Body of pancreas (tissue), 4 donors: ENCODE measurements at regions not wholly inside any gene's neighbourhood (a gene's known extent, or its start where the extent isn't known, plus 50 kb on each side); places are given as distances from the start of the nearest gene placed in this dataset.
A peak's percentile ranks its signal among the peaks of the same experiment; 100 is the strongest.

ENCODE experiments used
- ATAC-seq: fragments of 150-250 bp; one replicate; pipeline ENCODE4 v1.9.1; 2016
- DNase-seq, 4 donors: peaks; one replicate each; pipeline ENCODE4 v3.0.0-alpha.2; 2019
- H3K27ac ChIP-seq, 4 donors: fragments of 200-600 bp; sonication (generic); 1 replicate in 3 of 4; 2 replicates in 1 of 4; pipeline versions ENCODE4 v1.5.1 to v1.6.1; 2016 to 2019; ENCODE audit warnings: mild to moderate bottlenecking in 1 of 4, mixed read lengths in 1 of 4, moderate library complexity in 1 of 4
- H3K27me3 ChIP-seq, 2 donors: fragments of 200-600 bp; sonication (generic); one replicate each; pipeline ENCODE4 v1.6.0; 2016; ENCODE audit warnings: mild to moderate bottlenecking in 1 of 2
- H3K36me3 ChIP-seq, 2 donors: fragments of 200-600 bp; sonication (generic); replicated peaks in 1 of 2; 2 replicates each; pipeline ENCODE4 v1.5.1; 2016; ENCODE audit warnings: low read depth in 2 of 2; ENCODE audit not compliant: insufficient read depth in 1 of 2
- H3K4me1 ChIP-seq: fragments of 200-600 bp; sonication (generic); one replicate; pipeline ENCODE4 v1.6.0; 2016
- H3K4me3 ChIP-seq, 2 donors: fragments of 200-600 bp; sonication (generic); 1 replicate in 1 of 2; 2 replicates in 1 of 2; pipeline ENCODE4 v1.5.1; 2016 to 2019
- H3K9me3 ChIP-seq, 3 donors: fragments of 200-600 bp; sonication (generic); 1 replicate in 2 of 3; 2 replicates in 1 of 3; pipeline ENCODE4 v1.5.1; 2016
- POLR2A ChIP-seq, 3 donors: fragments of 450-650 bp; IDR thresholded peaks; one replicate each; pipeline ENCODE4 v1.6.1; 2016; ENCODE audit warnings: antibody characterized with exemption in 3 of 3, mild to moderate bottlenecking in 2 of 3
- WGBS, 2 donors: methylation state at CpG; one replicate each; pipeline ENCODE4 v1.1.5; 2017; 5-methylcytosine and 5-hydroxymethylcytosine counted together
- intact Hi-C: fragments of 100-400 bp; cut with DNase I; formaldehyde crosslinking; loops from one replicate; pipeline ENCODE4 v1.15.1; 2023
- TF ChIP-seq, protein P1 (sequence below), 7 experiments: fragments of 450-650 bp in 4 of 7; fragments of 200-600 bp in 3 of 7; sonication (generic) in 3 of 7; IDR thresholded peaks; one replicate each; pipeline ENCODE4 v1.5.1; 2016 to 2019; ENCODE audit warnings: antibody characterized with exemption in 7 of 7

DNA sequence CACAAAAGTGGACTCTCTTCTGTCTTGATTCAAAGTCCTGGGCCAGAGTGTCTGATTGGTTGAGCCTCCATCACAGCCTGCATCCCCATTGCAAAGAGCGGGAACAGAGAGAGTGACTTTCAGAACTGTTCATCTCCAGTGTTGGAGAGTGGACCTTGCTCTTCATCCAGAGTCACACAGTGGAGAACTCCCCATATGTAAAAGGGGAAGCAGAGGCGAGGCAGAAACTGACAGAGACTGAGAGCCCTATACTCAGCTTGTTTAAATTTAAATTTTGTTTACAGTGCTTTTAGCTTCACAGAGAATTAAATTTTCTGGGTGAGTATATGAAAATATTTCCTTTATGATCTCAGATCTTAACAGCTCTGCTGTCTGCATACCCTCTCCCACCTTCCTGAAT is 70.0 kb upstream of the SSBP2 start:
- DNase-seq (no peak), ATAC-seq (no peak)
- intact Hi-C loops, result no loop called here
- TF ChIP-seq POLR2A (IDR thresholded peaks at IDR 0.05), result no peak
- TF ChIP-seq, protein P1, sequence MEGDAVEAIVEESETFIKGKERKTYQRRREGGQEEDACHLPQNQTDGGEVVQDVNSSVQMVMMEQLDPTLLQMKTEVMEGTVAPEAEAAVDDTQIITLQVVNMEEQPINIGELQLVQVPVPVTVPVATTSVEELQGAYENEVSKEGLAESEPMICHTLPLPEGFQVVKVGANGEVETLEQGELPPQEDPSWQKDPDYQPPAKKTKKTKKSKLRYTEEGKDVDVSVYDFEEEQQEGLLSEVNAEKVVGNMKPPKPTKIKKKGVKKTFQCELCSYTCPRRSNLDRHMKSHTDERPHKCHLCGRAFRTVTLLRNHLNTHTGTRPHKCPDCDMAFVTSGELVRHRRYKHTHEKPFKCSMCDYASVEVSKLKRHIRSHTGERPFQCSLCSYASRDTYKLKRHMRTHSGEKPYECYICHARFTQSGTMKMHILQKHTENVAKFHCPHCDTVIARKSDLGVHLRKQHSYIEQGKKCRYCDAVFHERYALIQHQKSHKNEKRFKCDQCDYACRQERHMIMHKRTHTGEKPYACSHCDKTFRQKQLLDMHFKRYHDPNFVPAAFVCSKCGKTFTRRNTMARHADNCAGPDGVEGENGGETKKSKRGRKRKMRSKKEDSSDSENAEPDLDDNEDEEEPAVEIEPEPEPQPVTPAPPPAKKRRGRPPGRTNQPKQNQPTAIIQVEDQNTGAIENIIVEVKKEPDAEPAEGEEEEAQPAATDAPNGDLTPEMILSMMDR (IDR thresholded peaks at IDR 0.05), result no peak
- Histone ChIP-seq H3K27me3 (no peaks in the 10 kb centered on the region), H3K27ac (no peak overlapping the region), H3K4me1 (peaks cover 13% of the 10 kb centered on the region), H3K9me3 (no peaks in the 10 kb centered on the region), H3K36me3 (no peaks in the 10 kb centered on the region), H3K4me3 (no peak overlapping the region)
- WGBS, 2 donors, result 83 to 100% methylated on average over 2 of the region's 2 CpGs

DNA sequence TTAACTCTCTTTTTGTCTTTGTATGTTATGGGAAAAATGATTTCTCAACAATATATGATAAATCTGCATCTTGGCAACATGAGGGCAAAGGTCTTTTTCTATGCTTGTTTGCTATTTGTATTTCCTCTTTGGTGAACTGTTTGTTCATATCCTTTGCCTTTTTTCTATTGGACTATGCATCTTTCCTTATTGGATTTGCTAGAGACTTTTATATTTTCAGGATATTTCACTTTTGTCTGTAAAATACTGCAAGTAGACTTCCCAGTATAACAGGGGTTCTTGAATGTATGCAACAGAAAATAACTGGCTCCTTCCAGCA is 69.4 kb upstream of the SSBP2 start:
- DNase-seq (no peak), ATAC-seq (no peak)
- Histone ChIP-seq H3K36me3 (no peaks in the 10 kb centered on the region), H3K4me3 (no peak overlapping the region), H3K4me1 (peaks cover 13% of the 10 kb centered on the region), H3K27ac (peak overlapping the region in 2 of 4 donors; percentile 7 to 61), H3K27me3 (no peaks in the 10 kb centered on the region), H3K9me3 (no peaks in the 10 kb centered on the region)
- intact Hi-C loops, result no loop called here
- TF ChIP-seq, protein P1 (IDR thresholded peaks at IDR 0.05), result no peak
- TF ChIP-seq POLR2A (IDR thresholded peaks at IDR 0.05), result no peak

DNA sequence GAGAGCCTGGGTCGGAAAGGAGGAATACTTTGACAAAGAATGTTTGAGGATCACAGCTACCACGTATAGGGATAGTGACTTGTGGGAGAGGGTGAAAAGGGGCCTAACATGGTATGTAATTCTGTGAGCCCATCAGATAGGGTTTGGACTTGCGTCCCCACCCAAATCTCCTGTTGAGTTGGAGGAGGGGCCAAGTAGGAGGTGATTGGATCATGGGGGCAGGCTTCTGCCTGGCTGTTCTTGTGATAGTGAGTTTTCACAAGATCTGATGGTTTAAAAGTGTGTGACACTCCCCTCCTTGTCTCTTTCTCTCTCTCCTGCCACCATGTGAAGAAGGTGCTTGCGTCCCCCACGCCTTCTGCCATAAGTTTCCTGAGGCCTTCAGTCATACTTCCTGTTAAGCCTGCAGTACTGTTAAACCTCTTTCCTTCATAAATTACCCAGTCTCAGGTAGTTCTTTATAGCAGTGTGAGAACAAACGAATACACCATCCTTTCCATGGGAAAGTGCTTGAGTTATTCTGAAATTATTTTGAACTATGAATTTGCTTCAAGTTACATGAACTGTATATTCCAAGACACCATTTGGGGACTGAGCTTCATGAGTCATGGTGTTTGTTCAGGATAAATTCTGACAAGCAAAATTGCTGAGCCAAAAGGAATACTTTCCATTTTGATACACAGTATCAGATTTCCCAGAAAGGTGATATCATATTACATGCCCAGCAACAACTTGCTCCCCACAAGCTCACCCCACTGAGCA is 68.8 kb upstream of the SSBP2 start:
- no peaks in the 10 kb centered on the region for H3K9me3 ChIP-seq
- peak; percentile 67 for ATAC-seq
- H3K27ac ChIP-seq, result peak overlapping the region in 2 of 4 donors; percentile 7 to 61
- no peaks in the 10 kb centered on the region for H3K36me3 ChIP-seq
- peaks cover 13% of the 10 kb centered on the region for H3K4me1 ChIP-seq
- 82 to 86% methylated on average over 6 of the region's 6 CpGs for WGBS, 2 donors
- H3K4me3 ChIP-seq, result no peak overlapping the region
- TF ChIP-seq, protein P1 (IDR thresholded peaks at IDR 0.05), result no peak
- no peak for TF ChIP-seq POLR2A (IDR thresholded peaks at IDR 0.05)
- no peak for DNase-seq
- no peaks in the 10 kb centered on the region for H3K27me3 ChIP-seq
- intact Hi-C loops, result no loop called here

DNA sequence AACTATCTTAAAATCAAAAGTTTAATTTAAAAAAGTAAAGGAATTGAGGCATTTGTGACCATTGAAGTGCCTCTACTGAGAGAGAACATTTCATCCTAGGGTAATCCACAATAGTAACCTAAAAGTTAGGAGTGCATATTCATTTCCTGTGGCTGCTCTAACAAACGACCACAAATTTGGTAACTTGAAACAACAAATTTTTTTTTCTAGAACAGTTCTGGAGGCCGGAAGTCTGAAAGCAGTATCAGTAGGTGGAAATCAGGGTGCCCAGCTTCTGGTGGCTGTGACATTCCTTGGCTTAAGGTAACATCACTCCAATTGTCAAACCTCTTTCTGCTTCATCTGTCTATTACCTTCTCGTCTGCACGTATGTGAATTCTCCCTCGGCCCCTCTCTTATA is 67.1 kb upstream of the SSBP2 start:
- Histone ChIP-seq H3K27ac (no peak overlapping the region), H3K27me3 (no peaks in the 10 kb centered on the region), H3K9me3 (no peaks in the 10 kb centered on the region), H3K4me3 (no peak overlapping the region), H3K4me1 (peaks cover 13% of the 10 kb centered on the region), H3K36me3 (no peaks in the 10 kb centered on the region)
- WGBS, 2 donors, result 62 to 76% methylated on average over 5 of the region's 5 CpGs
- DNase-seq, result no peak
- TF ChIP-seq, protein P1 (IDR thresholded peaks at IDR 0.05), result no peak
- no peak for TF ChIP-seq POLR2A (IDR thresholded peaks at IDR 0.05)
- ATAC-seq, result no peak
- intact Hi-C loops, result no loop called here

DNA sequence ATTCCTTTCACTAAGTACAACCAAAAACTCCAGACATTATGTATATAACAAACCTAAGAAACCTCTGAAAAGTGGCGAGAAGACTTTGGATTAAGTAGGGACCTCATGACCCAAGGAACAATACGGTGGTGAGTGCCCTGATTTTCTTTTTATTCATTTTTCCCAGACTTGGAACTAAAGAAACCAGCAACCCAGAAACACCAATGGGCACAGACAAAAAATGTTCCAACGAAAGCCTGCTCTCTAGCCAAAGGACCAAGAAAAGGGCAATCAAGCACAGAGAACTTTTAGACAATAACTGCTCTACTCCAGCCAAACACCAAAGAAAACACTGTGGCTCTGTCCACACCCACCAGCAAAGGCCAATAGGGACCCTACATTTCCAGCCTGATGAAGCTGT is 66.2 kb upstream of the SSBP2 start:
- TF ChIP-seq POLR2A (IDR thresholded peaks at IDR 0.05), result no peak
- TF ChIP-seq, protein P1 (IDR thresholded peaks at IDR 0.05), result no peak
- intact Hi-C loops, result no loop called here
- no peak for DNase-seq
- H3K27me3 ChIP-seq, result no peaks in the 10 kb centered on the region
- H3K27ac ChIP-seq, result no peak overlapping the region
- no peaks in the 10 kb centered on the region for H3K9me3 ChIP-seq
- H3K36me3 ChIP-seq, result no peaks in the 10 kb centered on the region
- H3K4me3 ChIP-seq, result no peak overlapping the region
- no peak for ATAC-seq
- 88 to 93% methylated on average over 3 of the region's 3 CpGs for WGBS, 2 donors
- peaks cover 13% of the 10 kb centered on the region for H3K4me1 ChIP-seq
